ENCODE measurements at regions not wholly inside any gene's neighbourhood (a gene's known extent, or its start where the extent isn't known, plus 50 kb on each side); places are given as distances from the start of the nearest gene placed in this dataset.

- H3K27ac Mint-ChIP-seq, result no peak overlapping the region
- H3K4me3 Mint-ChIP-seq, result no peak overlapping the region
- no peaks in the 10 kb centered on the region for H3K27me3 Mint-ChIP-seq
- H3K4me1 Mint-ChIP-seq, result peaks cover 7% of the 10 kb centered on the region
- H3K9me3 Mint-ChIP-seq, result no peaks in the 10 kb centered on the region
- no peaks in the 10 kb centered on the region for H3K36me3 Mint-ChIP-seq
- DNase-seq (ENCODE audit: low spot score in 2 of 2) (no peak), ATAC-seq (ENCODE audit: low read depth) (no peak)
Observed at GRCh38 chr2:207281436-207281835, 115.7 kb upstream of the KLF7 start.

DNA sequence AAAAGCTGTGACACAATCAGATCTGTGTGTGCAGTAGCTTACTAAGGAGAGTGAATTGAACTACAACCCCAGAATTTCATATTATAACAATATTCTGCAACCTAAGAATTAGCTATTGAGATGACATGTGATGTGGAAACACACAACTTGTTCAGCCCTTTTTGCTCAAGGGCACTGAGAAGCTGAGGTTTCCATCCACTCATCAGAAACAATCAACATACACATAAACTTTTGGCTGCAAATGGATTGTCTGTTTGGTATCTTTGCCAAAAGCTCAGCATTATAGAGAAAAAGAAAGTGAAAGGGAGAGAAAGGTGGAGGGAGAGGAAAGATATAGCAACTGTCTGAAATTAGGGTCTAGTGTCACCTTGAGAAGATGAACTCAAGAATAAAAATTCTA is 117.2 kb upstream of the KLF7 start:
- Mint-ChIP-seq H3K27me3 (no peaks in the 10 kb centered on the region), H3K4me1 (peaks cover 7% of the 10 kb centered on the region), H3K27ac (no peak overlapping the region), H3K9me3 (no peaks in the 10 kb centered on the region), H3K4me3 (peak overlapping the region; percentile 9), H3K36me3 (no peaks in the 10 kb centered on the region)
- no peak for ATAC-seq (ENCODE audit: low read depth)
- no peak for DNase-seq (ENCODE audit: low spot score in 2 of 2)

DNA sequence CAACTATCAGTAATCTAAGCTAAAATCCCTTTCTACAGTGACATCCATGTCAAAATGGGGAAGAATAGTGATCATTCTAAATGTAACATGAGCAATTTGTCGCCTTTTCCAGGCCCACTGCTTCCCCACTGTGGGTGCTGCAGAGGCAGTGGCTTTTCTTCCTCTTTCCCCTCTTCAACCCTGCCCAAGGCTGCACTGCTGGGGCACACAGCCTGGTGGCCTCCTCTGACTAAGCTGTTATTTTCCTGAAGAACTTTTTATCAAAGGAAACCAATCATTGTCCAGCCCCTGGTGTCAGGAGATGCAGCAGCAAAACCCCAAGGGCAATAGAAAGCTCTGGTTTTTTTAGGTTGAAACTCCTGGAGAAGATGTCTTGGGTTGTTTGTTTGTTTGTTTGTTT is 117.6 kb upstream of the KLF7 start:
- Mint-ChIP-seq H3K4me3 (no peak overlapping the region), H3K27ac (no peak overlapping the region), H3K27me3 (no peaks in the 10 kb centered on the region), H3K36me3 (no peaks in the 10 kb centered on the region), H3K9me3 (no peaks in the 10 kb centered on the region), H3K4me1 (peaks cover 7% of the 10 kb centered on the region)
- ATAC-seq (ENCODE audit: low read depth) (peak; percentile 47), DNase-seq (ENCODE audit: low spot score in 2 of 2) (no peak)

DNA sequence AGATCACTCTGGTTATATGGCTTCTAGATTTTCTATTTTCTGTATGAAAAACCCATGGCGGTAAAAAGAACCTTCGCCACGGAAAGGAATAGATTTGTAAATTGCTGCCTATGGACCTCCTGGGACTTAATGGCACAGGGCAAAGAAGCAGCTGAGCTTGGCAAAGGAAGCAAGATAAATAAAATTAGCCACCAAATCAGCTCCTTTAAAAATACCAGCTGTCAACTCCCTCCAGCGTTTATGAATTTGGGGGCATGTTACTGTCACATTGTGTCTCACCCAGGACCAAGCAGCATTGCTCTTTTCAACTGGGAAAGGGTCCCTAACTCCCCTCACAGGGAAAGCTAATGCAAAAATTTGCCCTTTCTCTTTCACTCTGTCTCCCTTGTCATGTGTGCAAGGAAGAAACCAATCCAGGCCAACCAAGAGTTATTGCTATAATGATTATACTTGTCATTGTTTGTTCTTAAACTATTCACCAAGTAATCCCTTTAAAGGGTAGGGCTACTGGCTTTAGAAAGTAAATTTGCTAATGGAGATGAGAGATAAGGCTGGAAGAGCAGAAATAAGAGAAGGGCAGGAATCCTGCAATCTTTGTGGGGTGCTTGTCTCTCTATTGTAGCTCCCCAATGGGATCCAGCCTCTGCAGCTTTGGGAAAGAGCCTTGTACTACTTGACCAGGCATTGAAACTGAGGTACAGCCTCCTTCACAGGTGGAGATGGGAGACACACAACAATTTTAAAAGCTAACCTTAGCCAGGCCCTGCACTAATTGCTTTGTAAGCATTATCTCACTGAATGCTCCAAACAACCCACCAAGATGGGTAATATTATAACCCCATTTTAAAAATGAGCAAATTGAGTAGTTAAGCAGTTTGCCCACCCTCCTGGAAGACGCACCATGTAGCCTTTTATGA is 119.1 kb upstream of the KLF7 start:
- Mint-ChIP-seq H3K36me3 (no peaks in the 10 kb centered on the region), H3K27ac (no peak overlapping the region), H3K4me3 (no peak overlapping the region), H3K27me3 (no peaks in the 10 kb centered on the region), H3K4me1 (peaks cover 7% of the 10 kb centered on the region), H3K9me3 (no peaks in the 10 kb centered on the region)
- ATAC-seq (ENCODE audit: low read depth) (no peak), DNase-seq (ENCODE audit: low spot score in 2 of 2) (no peak)

- Mint-ChIP-seq H3K4me3 (no peak overlapping the region), H3K36me3 (no peaks in the 10 kb centered on the region), H3K27me3 (no peaks in the 10 kb centered on the region), H3K4me1 (peaks cover 7% of the 10 kb centered on the region), H3K27ac (no peak overlapping the region), H3K9me3 (no peaks in the 10 kb centered on the region)
- ATAC-seq (ENCODE audit: low read depth) (no peak), DNase-seq (ENCODE audit: low spot score in 2 of 2) (no peak)
Observed at GRCh38 chr2:207285473-207285815, 119.7 kb upstream of the KLF7 start.

DNA sequence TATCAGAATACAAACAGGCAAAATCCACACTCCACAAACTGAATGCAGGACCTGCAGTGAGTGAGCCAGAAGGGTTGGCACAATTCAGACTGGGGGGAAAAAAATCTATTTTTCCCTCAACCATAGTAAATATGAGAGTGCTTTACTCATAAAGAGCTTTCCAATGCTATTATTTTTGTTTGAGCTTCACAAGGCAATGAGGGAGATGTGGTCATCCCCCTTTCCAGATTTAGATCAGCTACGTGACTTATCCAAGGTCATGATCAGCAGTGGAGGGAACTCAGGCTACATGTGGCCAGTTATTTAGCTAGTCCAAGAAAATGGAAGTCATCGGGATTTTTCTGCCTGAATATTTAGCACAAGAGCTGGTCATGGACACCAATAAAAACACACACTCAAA is 120.4 kb upstream of the KLF7 start:
- H3K4me1 Mint-ChIP-seq, result peaks cover 10% of the 10 kb centered on the region
- H3K36me3 Mint-ChIP-seq, result no peaks in the 10 kb centered on the region
- DNase-seq (ENCODE audit: low spot score in 2 of 2) (no peak), ATAC-seq (ENCODE audit: low read depth) (no peak)
- H3K27me3 Mint-ChIP-seq, result peaks cover 2% of the 10 kb centered on the region
- no peak overlapping the region for H3K27ac Mint-ChIP-seq
- H3K9me3 Mint-ChIP-seq, result no peaks in the 10 kb centered on the region
- H3K4me3 Mint-ChIP-seq, result no peak overlapping the region

DNA sequence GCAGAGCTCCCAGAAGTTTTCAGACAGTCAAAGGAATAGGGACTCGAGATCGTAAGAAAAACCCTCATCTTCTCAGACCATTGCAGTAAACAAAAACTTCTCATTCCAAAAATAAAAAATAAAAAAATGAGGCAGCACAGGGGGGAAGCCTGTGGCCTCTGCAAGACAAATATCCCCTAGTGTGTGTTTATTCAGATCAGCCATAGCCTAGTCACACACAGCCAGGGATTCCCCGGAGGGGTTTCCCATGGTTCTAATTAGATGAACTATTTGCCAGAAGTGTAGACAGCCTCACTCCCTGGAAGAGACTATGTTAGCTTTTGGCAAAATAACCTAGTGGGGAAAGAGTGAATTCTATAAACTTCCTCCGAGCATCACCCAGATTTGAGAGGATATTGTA is 122.9 kb upstream of the KLF7 start:
- peaks cover 2% of the 10 kb centered on the region for H3K27me3 Mint-ChIP-seq
- H3K36me3 Mint-ChIP-seq, result no peaks in the 10 kb centered on the region
- no peak overlapping the region for H3K27ac Mint-ChIP-seq
- H3K4me3 Mint-ChIP-seq, result no peak overlapping the region
- peaks cover 7% of the 10 kb centered on the region for H3K4me1 Mint-ChIP-seq
- ATAC-seq (ENCODE audit: low read depth) (peak; percentile 68), DNase-seq (ENCODE audit: low spot score in 2 of 2) (no peak)
- H3K9me3 Mint-ChIP-seq, result no peaks in the 10 kb centered on the region

- DNase-seq (ENCODE audit: low spot score in 2 of 2) (no peak), ATAC-seq (ENCODE audit: low read depth) (no peak)
- peaks cover 7% of the 10 kb centered on the region for H3K4me1 Mint-ChIP-seq
- no peaks in the 10 kb centered on the region for H3K36me3 Mint-ChIP-seq
- no peak overlapping the region for H3K27ac Mint-ChIP-seq
- H3K4me3 Mint-ChIP-seq, result no peak overlapping the region
- H3K9me3 Mint-ChIP-seq, result no peaks in the 10 kb centered on the region
- peaks cover 2% of the 10 kb centered on the region for H3K27me3 Mint-ChIP-seq
Observed at GRCh38 chr2:207289295-207290018, 123.7 kb upstream of the KLF7 start.

DNA sequence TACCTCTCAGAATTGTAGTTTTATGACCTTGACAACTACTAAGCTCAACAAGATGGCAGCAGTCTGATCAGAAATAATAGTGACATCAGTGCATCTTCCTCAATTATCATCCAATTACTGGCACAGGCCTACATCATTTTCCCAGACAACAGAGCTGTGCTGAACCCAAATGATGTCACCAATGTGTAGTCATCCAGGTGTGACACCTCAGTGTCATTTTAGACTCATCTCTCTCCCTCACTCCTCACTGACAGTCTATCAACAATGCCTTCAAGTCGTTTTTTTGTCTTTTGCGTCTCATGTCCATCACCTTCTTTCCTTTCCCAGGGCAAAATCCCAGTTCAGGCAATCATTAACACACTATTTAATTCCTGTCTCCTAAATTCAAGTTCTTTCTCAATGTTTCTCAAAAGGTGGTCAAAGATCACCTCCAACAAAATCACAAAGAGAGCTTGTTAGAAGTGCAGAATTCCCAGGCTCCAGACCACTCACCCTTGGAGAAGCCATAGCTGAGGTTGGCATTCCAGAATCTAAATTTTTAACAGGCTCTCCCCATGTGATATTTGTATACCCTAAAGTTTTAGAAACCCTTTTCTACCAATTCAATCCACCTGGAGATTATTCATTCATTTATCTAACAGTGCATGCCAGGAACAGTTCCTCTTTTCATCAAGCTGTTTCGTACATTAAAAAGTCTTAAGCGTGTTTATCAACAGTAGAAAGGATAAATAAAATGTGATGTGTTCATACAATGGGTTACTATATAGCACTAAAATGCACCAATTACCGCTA is 125.3 kb upstream of the KLF7 start:
- Mint-ChIP-seq H3K4me3 (no peak overlapping the region), H3K27me3 (peaks cover 2% of the 10 kb centered on the region), H3K4me1 (peaks cover 7% of the 10 kb centered on the region), H3K36me3 (peaks cover 2% of the 10 kb centered on the region), H3K27ac (peak overlapping the region; percentile 10), H3K9me3 (peaks cover 1% of the 10 kb centered on the region)
- no peak for DNase-seq (ENCODE audit: low spot score in 2 of 2)
- peak; percentile 65 for ATAC-seq (ENCODE audit: low read depth)

DNA sequence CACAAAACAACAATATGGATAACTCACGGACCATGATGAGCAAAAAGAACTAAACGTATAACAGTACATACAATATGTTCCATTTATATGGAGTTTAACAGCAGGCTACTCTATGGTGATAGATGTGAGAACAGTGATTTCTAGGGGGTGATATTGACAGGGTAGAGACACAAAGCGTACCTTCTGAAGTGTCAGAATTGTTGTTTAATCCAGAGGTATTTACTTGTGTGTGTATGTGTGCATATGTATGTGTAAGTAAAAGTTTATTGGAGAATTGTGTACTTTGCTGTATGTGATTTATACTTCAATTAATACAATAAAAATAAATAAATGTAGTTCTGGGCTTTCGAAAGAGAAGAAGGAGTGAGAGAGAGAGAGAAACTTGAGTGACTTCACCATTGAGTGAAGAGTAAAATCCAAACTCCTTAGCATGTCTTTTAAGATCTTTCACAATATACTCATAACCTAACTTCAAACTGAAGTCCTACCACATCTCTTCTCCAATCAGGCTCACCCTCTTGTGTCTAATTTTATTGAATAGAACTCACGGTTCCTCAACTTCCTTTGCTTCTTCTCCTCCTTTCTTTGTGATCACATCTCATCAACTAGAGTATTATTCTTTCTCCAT is 126.0 kb upstream of the KLF7 start:
- no peak overlapping the region for H3K4me3 Mint-ChIP-seq
- peaks cover 2% of the 10 kb centered on the region for H3K36me3 Mint-ChIP-seq
- no peak for ATAC-seq (ENCODE audit: low read depth)
- peak overlapping the region; percentile 0 for H3K27ac Mint-ChIP-seq
- H3K27me3 Mint-ChIP-seq, result peaks cover 2% of the 10 kb centered on the region
- peaks cover 7% of the 10 kb centered on the region for H3K4me1 Mint-ChIP-seq
- no peak for DNase-seq (ENCODE audit: low spot score in 2 of 2)
- peaks cover 1% of the 10 kb centered on the region for H3K9me3 Mint-ChIP-seq

GRCh38 chr2:207296265-207296948 is 130.7 kb upstream of the KLF7 start:
- H3K4me1 Mint-ChIP-seq, result peaks cover 3% of the 10 kb centered on the region
- H3K4me3 Mint-ChIP-seq, result no peak overlapping the region
- no peak for DNase-seq (ENCODE audit: low spot score in 2 of 2)
- peaks cover 6% of the 10 kb centered on the region for H3K36me3 Mint-ChIP-seq
- H3K27ac Mint-ChIP-seq, result no peak overlapping the region
- H3K27me3 Mint-ChIP-seq, result no peaks in the 10 kb centered on the region
- no peak for ATAC-seq (ENCODE audit: low read depth)
- peaks cover 11% of the 10 kb centered on the region for H3K9me3 Mint-ChIP-seq

GRCh38 chr2:207300817-207301216 is 135.1 kb upstream of the KLF7 start:
- peaks cover 4% of the 10 kb centered on the region for H3K36me3 Mint-ChIP-seq
- H3K4me3 Mint-ChIP-seq, result no peak overlapping the region
- H3K4me1 Mint-ChIP-seq, result no peaks in the 10 kb centered on the region
- H3K9me3 Mint-ChIP-seq, result peaks cover 9% of the 10 kb centered on the region
- H3K27me3 Mint-ChIP-seq, result no peaks in the 10 kb centered on the region
- H3K27ac Mint-ChIP-seq, result no peak overlapping the region
- DNase-seq (ENCODE audit: low spot score in 2 of 2) (no peak), ATAC-seq (ENCODE audit: low read depth) (no peak)

DNA sequence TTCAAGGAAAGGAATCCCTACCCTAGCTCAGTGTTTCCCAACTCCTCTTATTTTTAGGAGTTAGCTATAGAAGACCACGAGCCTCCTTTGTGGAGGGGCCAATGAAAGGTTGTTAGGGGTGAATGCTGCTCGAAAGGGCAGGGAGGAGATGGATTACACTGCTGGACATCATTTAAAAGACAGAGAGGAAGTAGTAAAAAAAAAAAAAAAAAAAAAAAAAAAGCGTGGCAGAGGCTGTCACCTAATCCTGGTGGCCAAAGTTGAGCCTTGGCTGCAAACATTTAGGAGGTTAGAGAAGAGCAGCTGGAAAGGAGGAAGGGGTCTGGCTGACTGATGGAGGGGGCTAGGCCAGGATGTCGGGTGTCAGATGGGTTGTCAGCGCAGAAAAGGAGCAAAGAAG is 139.0 kb upstream of the KLF7 start:
- H3K27ac Mint-ChIP-seq, result no peak overlapping the region
- ATAC-seq (ENCODE audit: low read depth) (no peak), DNase-seq (ENCODE audit: low spot score in 2 of 2) (no peak)
- H3K9me3 Mint-ChIP-seq, result peaks cover 8% of the 10 kb centered on the region
- no peaks in the 10 kb centered on the region for H3K4me1 Mint-ChIP-seq
- no peak overlapping the region for H3K4me3 Mint-ChIP-seq
- no peaks in the 10 kb centered on the region for H3K27me3 Mint-ChIP-seq
- no peaks in the 10 kb centered on the region for H3K36me3 Mint-ChIP-seq
